Panc1 (cell line): ENCODE measurements at regions not wholly inside any gene's neighbourhood (a gene's known extent, or its start where the extent isn't known, plus 50 kb on each side); places are given as distances from the start of the nearest gene placed in this dataset.
"Not testable (repeated sequence)": the region's sequence is repeated elsewhere in the genome, so short reads cannot be mapped to it uniquely, and the experiment has no call there.

ENCODE experiments used
- ATAC-seq: fragments of 200-7000 bp; cut with Tn5 transposase; 2 replicates; pipeline ENCODE4 v1.9.1; 2020; ENCODE audit warnings: mild to moderate bottlenecking, moderate library complexity
- BruUV-seq: library from RNA; stranded (reverse); fragments of 400-500 nt; replicated peaks from 2 replicates; lab custom pipeline; 2021; lab: Mats Ljungman, UMichigan
- CTCF ChIA-PET: fragments of 300-600 bp; sonication (Branson Sonifier 250); formaldehyde crosslinking; loops from one replicate; lab custom pipeline; 2022; ENCODE audit warnings: antibody characterized with exemption; lab: Charles Lee
- POLR2A ChIA-PET: fragments of 300-600 bp; sonication (Branson Sonifier 250); formaldehyde crosslinking; loops from one replicate; lab custom pipeline; 2022; ENCODE audit warnings: antibody characterized with exemption; lab: Charles Lee
- DNase-seq: peaks from one replicate; pipeline ENCODE4 v3.0.0-alpha.2; 2010; ENCODE audit warnings: low read depth, low spot score
- H3K27ac ChIP-seq: 2 replicates; pipeline ENCODE4 v1.5.1; 2011; ENCODE audit warnings: mild to moderate bottlenecking, low read length, inconsistent platforms
- H3K27me3 ChIP-seq: fragments of 200-500 bp; sonication (Bioruptor generic); 2 replicates; pipeline ENCODE4 v1.6.0; 2014; ENCODE audit warnings: low read length, inconsistent platforms; ENCODE audit not compliant: control insufficient read depth, insufficient read depth
- H3K36me3 ChIP-seq: fragments of 200-500 bp; sonication (Bioruptor generic); 2 replicates; pipeline ENCODE4 v1.5.1; 2014; ENCODE audit warnings: inconsistent platforms, mild to moderate bottlenecking, low read length, moderate library complexity; ENCODE audit not compliant: control insufficient read depth, insufficient read depth
- H3K4me1 ChIP-seq: 2 replicates; pipeline ENCODE4 v1.5.1; 2011; ENCODE audit warnings: inconsistent platforms, mild to moderate bottlenecking, low read length, moderate library complexity; ENCODE audit not compliant: control insufficient read depth, insufficient read depth
- H3K4me3 ChIP-seq, 2 experiments: 2 replicates each; pipeline ENCODE4 v1.5.1; 2011 to 2012; ENCODE audit warnings: low read depth in 2 of 2, low read length in 2 of 2, mild to moderate bottlenecking in 2 of 2, inconsistent platforms in 1 of 2, moderate library complexity in 1 of 2
- H3K9me3 ChIP-seq: fragments of 200-500 bp; sonication (Bioruptor generic); 2 replicates; pipeline ENCODE4 v1.5.1; 2014; ENCODE audit warnings: low read depth, mild to moderate bottlenecking, inconsistent platforms, low read length, moderate library complexity; ENCODE audit not compliant: control insufficient read depth, insufficient read depth
- CTCF ChIP-seq: fragments of 450-650 bp; IDR thresholded peaks from 2 replicates; pipeline ENCODE4 v1.5.1; 2017; ENCODE audit warnings: mild to moderate bottlenecking
- POLR2AphosphoS5 ChIP-seq: IDR thresholded peaks from 2 replicates; pipeline ENCODE4 v1.6.1; 2012; ENCODE audit warnings: mild to moderate bottlenecking, low read depth, low read length, moderate library complexity
- REST ChIP-seq, 2 experiments: IDR thresholded peaks; 2 replicates each; pipeline ENCODE4 v1.6.1; 2011 to 2012; ENCODE audit warnings: low read depth in 2 of 2, control low read depth in 1 of 2, low read length in 1 of 2, mild to moderate bottlenecking in 1 of 2, moderate library complexity in 1 of 2; ENCODE audit not compliant: insufficient read depth in 1 of 2
- SIN3A ChIP-seq: IDR thresholded peaks from 2 replicates; pipeline ENCODE4 v1.6.1; 2012; ENCODE audit warnings: low read depth, mild to moderate bottlenecking, low read length, moderate library complexity, borderline replicate concordance; ENCODE audit not compliant: insufficient read depth
- TCF7L2 ChIP-seq: IDR thresholded peaks from 2 replicates; pipeline ENCODE4 v1.6.1; 2011; ENCODE audit warnings: mild to moderate bottlenecking, low read depth, low read length, inconsistent platforms
- in situ Hi-C: cut with HindIII; loops from 2 replicates; pipeline ENCODE4 v1.10.0; 2016; ENCODE audit warnings: low sequenced_read_pairs, low pct_unique_long_range_greater_than_20kb
- intact Hi-C: fragments of 100-400 bp; cut with micrococcal nuclease; formaldehyde crosslinking; loops from one replicate; pipeline ENCODE4 v1.10.0; 2022; ENCODE audit not compliant: unreplicated experiment

GRCh38 chr10:60525716-60526585 lies 136.3 kb upstream of the ANK3 start:
- no peaks in the 10 kb centered on the region for H3K9me3 ChIP-seq
- no peaks in the 10 kb centered on the region for H3K4me1 ChIP-seq
- no peak for ATAC-seq
- in situ Hi-C loops: no loop called here
- DNase-seq: no peak
- intact Hi-C loops: no loop called here
- POLR2A ChIA-PET: interaction anchor here (0.6 kb wide), 1 partner anchor 468 kb away, joined by 10 read pairs; no protein-coding TSS in a partner anchor
- no peak overlapping the region for H3K27ac ChIP-seq
- TF ChIP-seq POLR2AphosphoS5 (no peak), CTCF (no peak), SIN3A (no peak), REST (IDR thresholded peaks at IDR 0.05; ENCODE audit: insufficient read depth in 1 of 2, low read depth in 2 of 2, low read length in 1 of 2) (no peak), TCF7L2 (no peak)
- CTCF ChIA-PET: no interaction called here
- BruUV-seq: no TSS peak
- H3K36me3 ChIP-seq: no peaks in the 10 kb centered on the region
- H3K27me3 ChIP-seq: no peaks in the 10 kb centered on the region
- H3K4me3 ChIP-seq: no peak overlapping the region

- in situ Hi-C loops: no loop called here
- TF ChIP-seq SIN3A (no peak), CTCF (no peak), TCF7L2 (no peak), REST (IDR thresholded peaks at IDR 0.05; ENCODE audit: insufficient read depth in 1 of 2, low read depth in 2 of 2, low read length in 1 of 2) (no peak), POLR2AphosphoS5 (no peak)
- BruUV-seq: no TSS peak
- ChIA-PET CTCF (no interaction called here), POLR2A (interaction anchor here (0.7 kb wide), 1 partner anchor 17 kb away, joined by 4 read pairs; no protein-coding TSS in a partner anchor)
- Histone ChIP-seq H3K4me1 (no peaks in the 10 kb centered on the region), H3K36me3 (no peaks in the 10 kb centered on the region), H3K27ac (no peak overlapping the region), H3K9me3 (no peaks in the 10 kb centered on the region), H3K4me3 (no peak overlapping the region), H3K27me3 (no peaks in the 10 kb centered on the region)
- no peak for DNase-seq
- ATAC-seq: no peak
- intact Hi-C loops: no loop called here
Observed at GRCh38 chr10:60524541-60524940, 134.9 kb upstream of the ANK3 start.

GRCh38 chr10:60523371-60523770 lies 133.7 kb upstream of the ANK3 start:
- H3K27ac ChIP-seq, H3K27me3 ChIP-seq, CTCF ChIA-PET, in situ Hi-C loops, H3K9me3 ChIP-seq, DNase-seq, intact Hi-C loops, BruUV-seq, H3K36me3 ChIP-seq, H3K4me1 ChIP-seq, POLR2A ChIA-PET, ATAC-seq, H3K4me3 ChIP-seq: not testable (repeated sequence)
